Keratinocyte (primary cell): ENCODE measurements at regions not wholly inside any gene's neighbourhood (a gene's known extent, or its start where the extent isn't known, plus 50 kb on each side); places are given as distances from the start of the nearest gene placed in this dataset.

Experiments used
- DNase-seq: peaks from one replicate; pipeline ENCODE4 v3.0.0-alpha.2; 2011; ENCODE audit warnings: low read depth, missing footprints, low spot score
- FAIRE-seq: peaks from 2 replicates; lab custom pipeline; 2011; peaks lifted over from hg19 to GRCh38; lab: Jason Lieb, UNC
- H2AFZ ChIP-seq: 2 replicates; pipeline ENCODE4 v1.6.0; 2012; ENCODE audit warnings: low read length, control low read depth, inconsistent platforms; ENCODE audit not compliant: control insufficient read depth
- H3K27ac ChIP-seq: 2 replicates; pipeline ENCODE4 v1.5.1; 2011; ENCODE audit warnings: low read length; ENCODE audit not compliant: control insufficient read depth, insufficient read depth
- H3K27me3 ChIP-seq: 3 replicates; pipeline ENCODE4 v1.6.0; 2011; ENCODE audit warnings: low read length; ENCODE audit not compliant: control insufficient read depth, insufficient read depth; ENCODE audit errors: extremely low read depth
- H3K36me3 ChIP-seq, 2 experiments: 2 replicates in 1 of 2; 3 replicates in 1 of 2; pipeline ENCODE4 v1.5.1; 2011; ENCODE audit warnings: low read length in 2 of 2, mild to moderate bottlenecking in 1 of 2; ENCODE audit not compliant: control insufficient read depth in 2 of 2, insufficient read depth in 2 of 2; ENCODE audit errors: extremely low read depth in 1 of 2
- H3K4me1 ChIP-seq: 3 replicates; pipeline ENCODE4 v1.5.1; 2011; ENCODE audit warnings: low read length; ENCODE audit not compliant: control insufficient read depth, insufficient read depth; ENCODE audit errors: extremely low read depth
- H3K4me2 ChIP-seq: 3 replicates; pipeline ENCODE4 v1.6.0; 2011; ENCODE audit warnings: low read depth, low read length; ENCODE audit not compliant: control insufficient read depth, insufficient read depth; ENCODE audit errors: extremely low read depth
- H3K4me3 ChIP-seq, 3 experiments: fragments of 200-600 bp in 1 of 3; sonication (generic) in 1 of 3; 2 replicates in 2 of 3; 3 replicates in 1 of 3; pipeline ENCODE4 v1.5.1; 2011 to 2016; ENCODE audit warnings: low read length in 3 of 3, mild to moderate bottlenecking in 3 of 3, control low read depth in 2 of 3, inconsistent platforms in 1 of 3, low read depth in 1 of 3, mixed read lengths in 1 of 3, mixed run types in 1 of 3, moderate library complexity in 1 of 3; ENCODE audit not compliant: control insufficient read depth in 2 of 3, insufficient read depth in 2 of 3; ENCODE audit errors: extremely low read depth in 1 of 3
- H3K79me2 ChIP-seq: 2 replicates; pipeline ENCODE4 v1.6.0; 2012; ENCODE audit warnings: low read length; ENCODE audit not compliant: control insufficient read depth, insufficient read depth
- H3K9ac ChIP-seq: 3 replicates; pipeline ENCODE4 v1.6.0; 2011; ENCODE audit warnings: low read length; ENCODE audit not compliant: control insufficient read depth, insufficient read depth; ENCODE audit errors: extremely low read depth
- H3K9me1 ChIP-seq: 3 replicates; pipeline ENCODE4 v1.6.0; 2011; ENCODE audit warnings: low read length; ENCODE audit not compliant: control insufficient read depth, insufficient read depth; ENCODE audit errors: extremely low read depth
- H3K9me3 ChIP-seq: 2 replicates; pipeline ENCODE4 v1.5.1; 2012; ENCODE audit warnings: low read depth, low read length; ENCODE audit not compliant: control insufficient read depth
- H4K20me1 ChIP-seq: 3 replicates; pipeline ENCODE4 v1.6.0; 2011; ENCODE audit warnings: low read length; ENCODE audit not compliant: control insufficient read depth, insufficient read depth; ENCODE audit errors: extremely low read depth
- EZH2 ChIP-seq: IDR thresholded peaks from one replicate; pipeline ENCODE4 v1.6.1; 2012; ENCODE audit warnings: inconsistent platforms, mild to moderate bottlenecking, low read length, moderate library complexity
- dilution Hi-C: fragments of 300-500 bp; cut with MboI; formaldehyde crosslinking; loops from one replicate; pipeline ENCODE4 v1.7.0; 2020; ENCODE audit warnings: low sequenced_read_pairs; ENCODE audit not compliant: extremely low pct_ligation_motif_present
- TF ChIP-seq, protein P1 (sequence below), 3 experiments: IDR thresholded peaks in 1 of 3; conservative IDR thresholded peaks in 1 of 3; optimal IDR thresholded peaks in 1 of 3; 2 replicates in 2 of 3; 3 replicates in 1 of 3; pipeline versions ENCODE3 to v1.5.1; 2011; ENCODE audit warnings: low read length in 3 of 3, mild to moderate bottlenecking in 3 of 3, moderate library complexity in 2 of 3, control low read depth in 1 of 3, inconsistent platforms in 1 of 3; ENCODE audit not compliant: insufficient read depth in 2 of 3; ENCODE audit errors: extremely low read depth in 1 of 3

DNA sequence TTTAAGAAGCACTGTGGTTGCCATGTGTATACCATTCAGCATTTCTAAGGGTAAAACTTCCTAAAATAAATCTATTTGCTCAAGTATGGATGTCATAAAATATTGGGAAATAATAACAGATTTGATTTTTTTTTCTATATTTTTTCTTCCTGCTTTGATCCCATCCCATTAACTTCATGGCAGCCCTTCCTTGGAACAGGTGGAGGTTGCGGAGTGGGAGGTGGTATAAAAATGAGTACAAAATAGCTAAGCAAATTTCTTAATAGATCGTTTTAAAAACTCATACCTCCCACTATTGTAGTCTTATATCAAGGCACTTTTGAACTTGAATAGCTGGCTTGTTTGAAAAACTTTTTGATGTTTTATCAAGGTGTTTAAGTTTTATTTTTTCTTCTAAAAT, 152.1 kb upstream of the KYNU start:
- dilution Hi-C loops: no loop called here
- Histone ChIP-seq H3K27ac (no peak overlapping the region), H3K9ac (no peak overlapping the region), H3K4me2 (no peak overlapping the region), H2AFZ (no peak overlapping the region), H3K4me1 (no peaks in the 10 kb centered on the region), H3K27me3 (no peaks in the 10 kb centered on the region), H3K79me2 (no peaks in the 10 kb centered on the region), H3K9me1 (no peaks in the 10 kb centered on the region), H3K4me3 (no peak overlapping the region), H4K20me1 (no peaks in the 10 kb centered on the region), H3K9me3 (no peaks in the 10 kb centered on the region), H3K36me3 (no peaks in the 10 kb centered on the region)
- TF ChIP-seq EZH2: no peak
- TF ChIP-seq, protein P1, sequence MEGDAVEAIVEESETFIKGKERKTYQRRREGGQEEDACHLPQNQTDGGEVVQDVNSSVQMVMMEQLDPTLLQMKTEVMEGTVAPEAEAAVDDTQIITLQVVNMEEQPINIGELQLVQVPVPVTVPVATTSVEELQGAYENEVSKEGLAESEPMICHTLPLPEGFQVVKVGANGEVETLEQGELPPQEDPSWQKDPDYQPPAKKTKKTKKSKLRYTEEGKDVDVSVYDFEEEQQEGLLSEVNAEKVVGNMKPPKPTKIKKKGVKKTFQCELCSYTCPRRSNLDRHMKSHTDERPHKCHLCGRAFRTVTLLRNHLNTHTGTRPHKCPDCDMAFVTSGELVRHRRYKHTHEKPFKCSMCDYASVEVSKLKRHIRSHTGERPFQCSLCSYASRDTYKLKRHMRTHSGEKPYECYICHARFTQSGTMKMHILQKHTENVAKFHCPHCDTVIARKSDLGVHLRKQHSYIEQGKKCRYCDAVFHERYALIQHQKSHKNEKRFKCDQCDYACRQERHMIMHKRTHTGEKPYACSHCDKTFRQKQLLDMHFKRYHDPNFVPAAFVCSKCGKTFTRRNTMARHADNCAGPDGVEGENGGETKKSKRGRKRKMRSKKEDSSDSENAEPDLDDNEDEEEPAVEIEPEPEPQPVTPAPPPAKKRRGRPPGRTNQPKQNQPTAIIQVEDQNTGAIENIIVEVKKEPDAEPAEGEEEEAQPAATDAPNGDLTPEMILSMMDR (optimal IDR thresholded peaks at IDR 0.05 in 1 of 3, IDR thresholded peaks at IDR 0.05 in 1 of 3, conservative IDR thresholded peaks at IDR 0.05 in 1 of 3; ENCODE audit: extremely low read depth in 1 of 3, insufficient read depth in 2 of 3, low read length in 3 of 3): no peak
- DNase-seq: no peak
- FAIRE-seq: no peak

DNA sequence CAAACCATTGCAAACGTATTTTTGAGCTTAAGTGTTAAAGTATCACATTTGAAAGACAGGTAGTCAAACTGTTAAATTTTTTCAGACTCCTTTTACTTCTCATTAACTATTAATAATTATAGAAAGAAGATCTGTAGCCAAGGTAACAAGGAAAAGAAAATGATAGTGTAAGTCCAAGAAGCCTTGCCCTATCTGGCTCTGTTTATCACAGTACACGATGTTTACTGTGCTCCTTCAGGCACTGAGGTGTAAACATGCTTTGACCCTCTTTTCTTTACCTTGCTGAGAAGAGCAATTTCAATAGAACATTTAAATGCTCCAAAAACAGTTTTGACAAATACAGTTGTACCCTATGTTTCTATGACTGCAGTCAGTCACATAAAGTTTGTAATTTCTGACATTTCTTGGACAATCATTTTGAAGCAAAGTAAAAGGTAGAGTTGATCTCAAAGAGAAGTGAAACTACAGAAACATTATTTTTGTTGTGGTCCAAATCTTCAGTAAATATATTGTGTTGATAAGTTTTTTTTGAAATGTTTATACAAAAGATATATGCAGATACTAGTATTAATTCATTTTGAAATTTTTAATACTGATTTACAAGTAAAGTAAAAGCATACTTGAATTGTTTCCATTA, 152.6 kb upstream of the KYNU start:
- Histone ChIP-seq H3K27me3 (no peaks in the 10 kb centered on the region), H2AFZ (no peak overlapping the region), H3K79me2 (no peaks in the 10 kb centered on the region), H3K4me3 (no peak overlapping the region), H3K9me3 (no peaks in the 10 kb centered on the region), H3K4me1 (no peaks in the 10 kb centered on the region), H3K27ac (no peak overlapping the region), H3K4me2 (no peak overlapping the region), H3K9ac (no peak overlapping the region), H3K36me3 (no peaks in the 10 kb centered on the region), H4K20me1 (no peaks in the 10 kb centered on the region), H3K9me1 (no peaks in the 10 kb centered on the region)
- dilution Hi-C loops: no loop called here
- FAIRE-seq: no peak
- no peak for DNase-seq
- TF ChIP-seq, protein P1 (optimal IDR thresholded peaks at IDR 0.05 in 1 of 3, IDR thresholded peaks at IDR 0.05 in 1 of 3, conservative IDR thresholded peaks at IDR 0.05 in 1 of 3; ENCODE audit: extremely low read depth in 1 of 3, insufficient read depth in 2 of 3, low read length in 3 of 3): no peak
- no peak for TF ChIP-seq EZH2
